ENCODE measurements at regions not wholly inside any gene's neighbourhood (a gene's known extent, or its start where the extent isn't known, plus 50 kb on each side); places are given as distances from the start of the nearest gene placed in this dataset.

- Histone ChIP-seq H4K20me1 (ENCODE audit: insufficient read depth) (no peaks in the 10 kb centered on the region; the same call in 1 of the 2 replicates), H3K9me2 (ENCODE audit: insufficient read depth) (no peaks in the 10 kb centered on the region), H3K9me3 (ENCODE audit: control insufficient read depth in 1 of 2, insufficient read depth in 1 of 2, low read depth in 1 of 2, low read length in 2 of 2) (no peaks in the 10 kb centered on the region), H3K4me2 (ENCODE audit: low read length) (no peak overlapping the region), H3K27me3 (ENCODE audit: insufficient read depth, low read length) (no peaks in the 10 kb centered on the region), H3K27ac (ENCODE audit: low read depth, low read length) (no peak overlapping the region), H3K4me3 (replicated peaks in 1 of 2; ENCODE audit: low read depth in 1 of 2, low read length in 2 of 2) (no peak overlapping the region), H3K36me3 (ENCODE audit: control insufficient read depth in 1 of 2, insufficient read depth in 2 of 2, low read length in 2 of 2) (no peaks in the 10 kb centered on the region), H3K79me2 (ENCODE audit: insufficient read depth, low read length) (no peaks in the 10 kb centered on the region), H3K9ac (ENCODE audit: low read length) (no peak overlapping the region), H3K4me1 (ENCODE audit: control insufficient read depth in 1 of 2, insufficient read depth in 2 of 2, low read length in 2 of 2) (no peaks in the 10 kb centered on the region), H2AFZ (ENCODE audit: low read depth, low read length, poor library complexity, severe bottlenecking) (no peak overlapping the region)
- ChIA-PET RAD21 (ENCODE audit: low non-redundant PET in 1 of 2, low total read pairs in 2 of 2, uncharacterized antibody in 2 of 2, unreplicated experiment in 2 of 2) (no interaction called here), CTCF (no interaction called here), POLR2A (no interaction called here)
- no peak for ATAC-seq
- no peak for DNase-seq (ENCODE audit: low read depth, low spot score)
- no TSS peak for BruUV-seq (replicated peaks)
- intact Hi-C loops (cut with micrococcal nuclease), result no loop called here
- TF ChIP-seq SP1 (IDR thresholded peaks at IDR 0.05; ENCODE audit: low read depth) (no peak), SIN3A (IDR thresholded peaks at IDR 0.05; ENCODE audit: low read depth) (no peak), FOSL1 (IDR thresholded peaks at IDR 0.05; ENCODE audit: low read depth) (no peak), POLR2AphosphoS5 (IDR thresholded peaks at IDR 0.05; ENCODE audit: low read depth, low read length) (no peak), CBX3 (IDR thresholded peaks at IDR 0.05; ENCODE audit: low read depth) (no peak), EZH2 (IDR thresholded peaks at IDR 0.05) (no peak), CTCF (IDR thresholded peaks at IDR 0.05 in 2 of 3, conservative IDR thresholded peaks at IDR 0.05 in 1 of 3; ENCODE audit: borderline replicate concordance in 1 of 3, insufficient read depth in 1 of 3, low read depth in 2 of 3, low read length in 2 of 3) (no peak), POLR2A (IDR thresholded peaks at IDR 0.05; ENCODE audit: borderline replicate concordance, extremely low read depth, insufficient read depth, insufficient read length) (no peak), ZNF274 (IDR thresholded peaks at IDR 0.05; ENCODE audit: low read depth, low read length) (no peak), TCF7L2 (IDR thresholded peaks at IDR 0.05; ENCODE audit: borderline replicate concordance, extremely low read depth, insufficient read depth, insufficient read length) (no peak), ELF1 (IDR thresholded peaks at IDR 0.05; ENCODE audit: borderline replicate concordance, low read depth) (no peak), EGR1 (IDR thresholded peaks at IDR 0.05; ENCODE audit: low read depth) (no peak)
Measured at GRCh38 chr3:162263596-162263995, 767.0 kb downstream of the OTOL1 start.

All from HCT116 (cell line).